Hindlimb muscle (tissue), 1 donor: ENCODE measurements at regions not wholly inside any gene's neighbourhood (a gene's known extent, or its start where the extent isn't known, plus 50 kb on each side); places are given as distances from the start of the nearest gene placed in this dataset.

Experiments used
- DNase-seq: peaks from one replicate; pipeline ENCODE4 v3.0.0-alpha.2; 2013

DNA sequence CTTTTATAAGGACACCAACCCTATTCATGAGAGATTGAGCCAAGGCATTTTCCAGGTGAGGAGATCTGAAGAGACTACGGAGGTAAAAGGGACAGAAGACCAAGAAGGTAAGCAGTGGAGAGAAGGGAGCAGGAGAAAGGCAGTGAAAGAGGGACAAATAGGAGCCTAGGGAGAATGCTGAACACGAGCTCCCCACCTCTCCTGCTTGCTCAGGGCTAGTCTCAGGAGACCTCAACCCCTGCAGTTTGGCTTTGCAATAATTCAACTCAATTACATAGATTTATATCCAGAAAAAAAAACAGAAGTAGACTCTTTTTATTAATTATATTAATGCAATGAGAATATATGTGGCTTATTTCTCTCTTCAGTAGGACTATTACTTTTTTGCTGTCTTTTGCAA lies 91.0 kb upstream of the DDX18 start:
- no peak for DNase-seq

- no peak for DNase-seq
Observed at GRCh38 chr2:117723888-117724434, 90.5 kb upstream of the DDX18 start.

- DNase-seq = no peak
Observed at GRCh38 chr2:117726747-117727146, 87.7 kb upstream of the DDX18 start.

DNA sequence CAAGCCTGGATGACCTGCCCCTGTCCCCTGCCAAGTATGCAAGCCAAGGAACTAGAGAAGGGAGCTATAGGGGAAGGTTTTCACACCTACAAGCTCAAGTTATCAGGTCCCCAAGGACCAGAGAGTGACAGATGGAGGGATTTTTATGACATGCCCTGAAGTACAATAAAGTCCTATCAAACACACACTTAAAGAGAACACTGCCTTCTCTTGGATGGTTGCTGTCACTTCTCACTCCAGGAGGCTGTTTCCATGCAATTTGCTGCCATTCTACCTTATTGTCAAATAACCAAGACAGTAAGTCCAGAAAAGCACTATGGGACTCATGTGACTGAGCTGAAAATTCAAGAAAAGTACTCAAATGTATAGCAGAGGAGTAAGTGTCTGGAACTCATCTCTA lies 76.6 kb upstream of the DDX18 start:
- DNase-seq = no peak

- no peak for DNase-seq
Observed at GRCh38 chr2:117738991-117739839, 75.3 kb upstream of the DDX18 start.

DNA sequence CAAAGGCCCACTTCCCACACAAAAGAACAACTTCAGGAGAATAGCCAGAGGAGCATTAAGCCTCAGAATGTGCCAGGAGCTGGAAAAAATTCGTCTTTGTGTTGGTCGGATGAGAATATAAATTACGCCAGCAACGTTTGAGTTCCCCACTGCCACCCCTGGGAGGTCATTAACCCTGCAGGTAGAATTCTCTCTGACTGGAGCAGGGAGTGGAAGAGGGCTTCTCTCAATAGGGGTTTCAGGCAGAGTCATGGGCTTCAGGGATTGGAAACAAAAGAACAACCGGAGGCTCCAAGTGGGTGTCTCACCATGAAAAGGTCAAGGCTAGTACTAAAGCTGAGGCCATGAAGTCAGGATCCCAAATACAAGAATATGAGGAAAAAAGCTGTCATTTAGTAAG lies 69.0 kb upstream of the DDX18 start:
- DNase-seq = no peak

DNA sequence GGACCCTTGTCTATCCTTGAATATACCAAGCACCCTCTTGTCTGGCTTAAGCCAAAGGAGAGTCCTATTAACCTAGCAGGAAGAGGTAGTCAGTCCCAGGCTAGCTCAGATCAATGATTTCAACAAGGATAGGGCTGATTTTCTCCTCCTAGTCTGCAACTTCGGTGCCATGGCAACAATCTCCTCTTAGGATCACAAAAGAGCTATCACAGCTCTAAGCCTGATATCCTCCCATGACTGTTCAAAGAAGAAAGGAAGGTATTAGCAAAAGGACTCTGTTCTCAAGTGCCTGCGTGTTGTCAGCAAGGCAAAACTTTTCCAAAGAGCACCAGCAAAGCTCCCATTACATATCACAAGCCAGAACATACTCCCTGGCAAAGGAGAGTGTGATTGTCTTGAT lies 58.7 kb upstream of the DDX18 start:
- no peak for DNase-seq

- no peak for DNase-seq
Observed at GRCh38 chr2:117760916-117761315, 53.6 kb upstream of the DDX18 start.

GRCh38 chr2:117762454-117762853 lies 52.0 kb upstream of the DDX18 start:
- DNase-seq = no peak

DNA sequence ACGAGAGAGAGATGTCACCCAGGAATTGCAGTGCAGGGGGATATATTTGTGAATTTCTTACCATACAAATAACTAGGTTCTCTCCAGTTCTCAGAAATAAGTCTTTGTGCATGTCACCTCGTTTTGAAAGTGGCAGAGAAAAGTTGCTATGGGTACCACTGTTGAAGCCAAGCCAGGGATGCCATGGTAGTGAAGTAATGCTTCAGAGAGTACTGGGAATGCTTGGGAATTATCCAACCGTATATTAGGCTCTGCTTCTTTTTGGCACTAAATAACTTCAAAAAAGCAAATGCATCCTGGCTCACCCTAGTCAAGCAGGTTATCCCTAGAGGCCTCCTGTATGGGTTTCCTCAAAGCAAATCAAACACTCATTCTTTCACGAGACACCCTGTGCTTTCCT lies 50.7 kb upstream of the DDX18 start:
- no peak for DNase-seq
